GM12878 (cell line): ENCODE measurements at regions not wholly inside any gene's neighbourhood (a gene's known extent, or its start where the extent isn't known, plus 50 kb on each side); places are given as distances from the start of the nearest gene placed in this dataset.

Source experiments
- CEBPZ ChIP-seq: fragments of 150-350 bp; IDR thresholded peaks from 2 replicates; pipeline ENCODE4 v1.6.1; 2016; ENCODE audit warnings: low read depth, low read length
- DPF2 ChIP-seq: fragments of 450-650 bp; IDR thresholded peaks from 2 replicates; pipeline ENCODE4 v1.6.1; 2017; ENCODE audit warnings: mild to moderate bottlenecking
- GATAD2B ChIP-seq: fragments of 450-650 bp; conservative IDR thresholded peaks from 2 replicates; pipeline ENCODE4 v1.6.1; 2017; ENCODE audit warnings: low read depth, mild to moderate bottlenecking, moderate library complexity
- HDAC2 ChIP-seq: fragments of 200-600 bp; sonication (generic); IDR thresholded peaks from 2 replicates; pipeline ENCODE4 v1.6.1; 2017
- HDAC6 ChIP-seq: fragments of 200-600 bp; sonication (generic); IDR thresholded peaks from one replicate; pipeline ENCODE4 v1.8.0; 2017; ENCODE audit warnings: antibody characterized with exemption; ENCODE audit not compliant: unreplicated experiment
- PAX5 ChIP-seq: IDR thresholded peaks from 2 replicates; pipeline ENCODE4 v1.6.1; 2011; ENCODE audit warnings: low read depth, low read length, borderline replicate concordance
- ZNF687 ChIP-seq: fragments of 450-650 bp; IDR thresholded peaks from 2 replicates; pipeline ENCODE4 v1.6.1; 2017; ENCODE audit warnings: mild to moderate bottlenecking, moderate library complexity

GRCh38 chr6:155909710-155910109 lies 454.1 kb upstream of the NOX3 start (continued):
- TF ChIP-seq CEBPZ (no peak), DPF2 (no peak), GATAD2B (no peak), HDAC6 (no peak), HDAC2 (no peak), ZNF687 (no peak), PAX5 (no peak)
- TF ChIP-seq, all 136 proteins: peak for 0
